ENCODE measurements at regions not wholly inside any gene's neighbourhood (a gene's known extent, or its start where the extent isn't known, plus 50 kb on each side); places are given as distances from the start of the nearest gene placed in this dataset.

DNA sequence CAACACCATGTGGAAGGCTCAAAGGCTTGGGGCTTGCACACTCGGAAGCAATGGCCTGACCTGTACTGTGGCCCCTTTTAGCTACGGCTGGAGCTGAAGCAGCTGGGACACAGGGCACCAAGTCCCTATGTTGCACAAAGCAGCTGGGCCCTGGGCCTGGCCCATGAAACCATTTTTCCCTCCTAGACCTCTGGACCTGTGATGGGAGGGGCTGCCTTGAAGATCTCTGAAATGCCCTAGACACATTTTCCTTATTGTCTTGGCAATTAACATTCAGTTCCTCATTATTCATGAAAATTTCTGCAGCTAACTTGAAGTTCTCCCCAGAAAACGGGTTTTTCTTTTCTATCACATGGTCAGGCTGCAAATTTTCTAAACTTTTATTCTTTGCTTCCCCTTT lies 85.6 kb upstream of the ALDH1A3 start:
- no peak for TF ChIP-seq POLR2AphosphoS5 (IDR thresholded peaks at IDR 0.05; ENCODE audit: low read depth)
- TF ChIP-seq, protein P1, sequence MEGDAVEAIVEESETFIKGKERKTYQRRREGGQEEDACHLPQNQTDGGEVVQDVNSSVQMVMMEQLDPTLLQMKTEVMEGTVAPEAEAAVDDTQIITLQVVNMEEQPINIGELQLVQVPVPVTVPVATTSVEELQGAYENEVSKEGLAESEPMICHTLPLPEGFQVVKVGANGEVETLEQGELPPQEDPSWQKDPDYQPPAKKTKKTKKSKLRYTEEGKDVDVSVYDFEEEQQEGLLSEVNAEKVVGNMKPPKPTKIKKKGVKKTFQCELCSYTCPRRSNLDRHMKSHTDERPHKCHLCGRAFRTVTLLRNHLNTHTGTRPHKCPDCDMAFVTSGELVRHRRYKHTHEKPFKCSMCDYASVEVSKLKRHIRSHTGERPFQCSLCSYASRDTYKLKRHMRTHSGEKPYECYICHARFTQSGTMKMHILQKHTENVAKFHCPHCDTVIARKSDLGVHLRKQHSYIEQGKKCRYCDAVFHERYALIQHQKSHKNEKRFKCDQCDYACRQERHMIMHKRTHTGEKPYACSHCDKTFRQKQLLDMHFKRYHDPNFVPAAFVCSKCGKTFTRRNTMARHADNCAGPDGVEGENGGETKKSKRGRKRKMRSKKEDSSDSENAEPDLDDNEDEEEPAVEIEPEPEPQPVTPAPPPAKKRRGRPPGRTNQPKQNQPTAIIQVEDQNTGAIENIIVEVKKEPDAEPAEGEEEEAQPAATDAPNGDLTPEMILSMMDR (conservative IDR thresholded peaks at IDR 0.05; ENCODE audit: low read depth in 2 of 2), result no peak
- no peak for TF ChIP-seq EZH2phosphoT487 (IDR thresholded peaks at IDR 0.05; ENCODE audit: unreplicated experiment)
- no peak for TF ChIP-seq EZH2 (IDR thresholded peaks at IDR 0.05; ENCODE audit: low read depth, unreplicated experiment)
- TF ChIP-seq, protein P2, sequence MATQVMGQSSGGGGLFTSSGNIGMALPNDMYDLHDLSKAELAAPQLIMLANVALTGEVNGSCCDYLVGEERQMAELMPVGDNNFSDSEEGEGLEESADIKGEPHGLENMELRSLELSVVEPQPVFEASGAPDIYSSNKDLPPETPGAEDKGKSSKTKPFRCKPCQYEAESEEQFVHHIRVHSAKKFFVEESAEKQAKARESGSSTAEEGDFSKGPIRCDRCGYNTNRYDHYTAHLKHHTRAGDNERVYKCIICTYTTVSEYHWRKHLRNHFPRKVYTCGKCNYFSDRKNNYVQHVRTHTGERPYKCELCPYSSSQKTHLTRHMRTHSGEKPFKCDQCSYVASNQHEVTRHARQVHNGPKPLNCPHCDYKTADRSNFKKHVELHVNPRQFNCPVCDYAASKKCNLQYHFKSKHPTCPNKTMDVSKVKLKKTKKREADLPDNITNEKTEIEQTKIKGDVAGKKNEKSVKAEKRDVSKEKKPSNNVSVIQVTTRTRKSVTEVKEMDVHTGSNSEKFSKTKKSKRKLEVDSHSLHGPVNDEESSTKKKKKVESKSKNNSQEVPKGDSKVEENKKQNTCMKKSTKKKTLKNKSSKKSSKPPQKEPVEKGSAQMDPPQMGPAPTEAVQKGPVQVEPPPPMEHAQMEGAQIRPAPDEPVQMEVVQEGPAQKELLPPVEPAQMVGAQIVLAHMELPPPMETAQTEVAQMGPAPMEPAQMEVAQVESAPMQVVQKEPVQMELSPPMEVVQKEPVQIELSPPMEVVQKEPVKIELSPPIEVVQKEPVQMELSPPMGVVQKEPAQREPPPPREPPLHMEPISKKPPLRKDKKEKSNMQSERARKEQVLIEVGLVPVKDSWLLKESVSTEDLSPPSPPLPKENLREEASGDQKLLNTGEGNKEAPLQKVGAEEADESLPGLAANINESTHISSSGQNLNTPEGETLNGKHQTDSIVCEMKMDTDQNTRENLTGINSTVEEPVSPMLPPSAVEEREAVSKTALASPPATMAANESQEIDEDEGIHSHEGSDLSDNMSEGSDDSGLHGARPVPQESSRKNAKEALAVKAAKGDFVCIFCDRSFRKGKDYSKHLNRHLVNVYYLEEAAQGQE (IDR thresholded peaks at IDR 0.05; ENCODE audit: unreplicated experiment), result no peak

All from GM23338 (cell line).